ENCODE measurements at regions not wholly inside any gene's neighbourhood (a gene's known extent, or its start where the extent isn't known, plus 50 kb on each side); places are given as distances from the start of the nearest gene placed in this dataset.

GRCh38 chr9:91001146-91001611, 199.6 kb downstream of the SYK start:
- TF ChIP-seq, protein P1, sequence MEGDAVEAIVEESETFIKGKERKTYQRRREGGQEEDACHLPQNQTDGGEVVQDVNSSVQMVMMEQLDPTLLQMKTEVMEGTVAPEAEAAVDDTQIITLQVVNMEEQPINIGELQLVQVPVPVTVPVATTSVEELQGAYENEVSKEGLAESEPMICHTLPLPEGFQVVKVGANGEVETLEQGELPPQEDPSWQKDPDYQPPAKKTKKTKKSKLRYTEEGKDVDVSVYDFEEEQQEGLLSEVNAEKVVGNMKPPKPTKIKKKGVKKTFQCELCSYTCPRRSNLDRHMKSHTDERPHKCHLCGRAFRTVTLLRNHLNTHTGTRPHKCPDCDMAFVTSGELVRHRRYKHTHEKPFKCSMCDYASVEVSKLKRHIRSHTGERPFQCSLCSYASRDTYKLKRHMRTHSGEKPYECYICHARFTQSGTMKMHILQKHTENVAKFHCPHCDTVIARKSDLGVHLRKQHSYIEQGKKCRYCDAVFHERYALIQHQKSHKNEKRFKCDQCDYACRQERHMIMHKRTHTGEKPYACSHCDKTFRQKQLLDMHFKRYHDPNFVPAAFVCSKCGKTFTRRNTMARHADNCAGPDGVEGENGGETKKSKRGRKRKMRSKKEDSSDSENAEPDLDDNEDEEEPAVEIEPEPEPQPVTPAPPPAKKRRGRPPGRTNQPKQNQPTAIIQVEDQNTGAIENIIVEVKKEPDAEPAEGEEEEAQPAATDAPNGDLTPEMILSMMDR (IDR thresholded peaks at IDR 0.05): no peak
- TF ChIP-seq RFX5 (IDR thresholded peaks at IDR 0.05; ENCODE audit: low read length) (no peak), SIN3A (IDR thresholded peaks at IDR 0.05; ENCODE audit: borderline replicate concordance, low read depth, low read length) (no peak), EP300 (IDR thresholded peaks at IDR 0.05; ENCODE audit: borderline replicate concordance in 1 of 2, low read depth in 1 of 2, low read length in 1 of 2) (no peak), YY1 (IDR thresholded peaks at IDR 0.05; ENCODE audit: low read depth) (no peak), SMC3 (IDR thresholded peaks at IDR 0.05; ENCODE audit: low read depth, low read length) (no peak), USF2 (IDR thresholded peaks at IDR 0.05; ENCODE audit: borderline replicate concordance, low read depth, low read length) (no peak), RAD21 (IDR thresholded peaks at IDR 0.05; ENCODE audit: low read length) (no peak), NRF1 (IDR thresholded peaks at IDR 0.05; ENCODE audit: low read depth, low read length) (no peak)
- TF ChIP-seq, protein P2, sequence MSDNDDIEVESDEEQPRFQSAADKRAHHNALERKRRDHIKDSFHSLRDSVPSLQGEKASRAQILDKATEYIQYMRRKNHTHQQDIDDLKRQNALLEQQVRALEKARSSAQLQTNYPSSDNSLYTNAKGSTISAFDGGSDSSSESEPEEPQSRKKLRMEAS (IDR thresholded peaks at IDR 0.05; ENCODE audit: low read depth): no peak
- TF ChIP-seq, protein P3, sequence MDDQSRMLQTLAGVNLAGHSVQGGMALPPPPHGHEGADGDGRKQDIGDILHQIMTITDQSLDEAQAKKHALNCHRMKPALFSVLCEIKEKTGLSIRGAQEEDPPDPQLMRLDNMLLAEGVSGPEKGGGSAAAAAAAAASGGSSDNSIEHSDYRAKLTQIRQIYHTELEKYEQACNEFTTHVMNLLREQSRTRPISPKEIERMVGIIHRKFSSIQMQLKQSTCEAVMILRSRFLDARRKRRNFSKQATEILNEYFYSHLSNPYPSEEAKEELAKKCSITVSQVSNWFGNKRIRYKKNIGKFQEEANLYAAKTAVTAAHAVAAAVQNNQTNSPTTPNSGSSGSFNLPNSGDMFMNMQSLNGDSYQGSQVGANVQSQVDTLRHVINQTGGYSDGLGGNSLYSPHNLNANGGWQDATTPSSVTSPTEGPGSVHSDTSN (IDR thresholded peaks at IDR 0.05): no peak
- TF ChIP-seq, protein P4, sequence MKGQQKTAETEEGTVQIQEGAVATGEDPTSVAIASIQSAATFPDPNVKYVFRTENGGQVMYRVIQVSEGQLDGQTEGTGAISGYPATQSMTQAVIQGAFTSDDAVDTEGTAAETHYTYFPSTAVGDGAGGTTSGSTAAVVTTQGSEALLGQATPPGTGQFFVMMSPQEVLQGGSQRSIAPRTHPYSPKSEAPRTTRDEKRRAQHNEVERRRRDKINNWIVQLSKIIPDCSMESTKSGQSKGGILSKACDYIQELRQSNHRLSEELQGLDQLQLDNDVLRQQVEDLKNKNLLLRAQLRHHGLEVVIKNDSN (IDR thresholded peaks at IDR 0.05; ENCODE audit: borderline replicate concordance, low read depth): no peak
